HK-2 (cell line): ENCODE measurements at regions not wholly inside any gene's neighbourhood (a gene's known extent, or its start where the extent isn't known, plus 50 kb on each side); places are given as distances from the start of the nearest gene placed in this dataset.

Experiments
- DNase-seq: peaks from one replicate; pipeline ENCODE4 v3.0.0-alpha.2; 2018; ENCODE audit not compliant: unreplicated experiment

GRCh38 chr5:29077451-29077850 lies 2039.1 kb upstream of the CDH9 start:
- no peak for DNase-seq

- DNase-seq, result no peak
Observed at GRCh38 chr5:29069104-29069402, 2030.7 kb upstream of the CDH9 start.

GRCh38 chr5:29061381-29061780 lies 2023.0 kb upstream of the CDH9 start:
- no peak for DNase-seq

GRCh38 chr5:29054694-29055093 lies 2016.3 kb upstream of the CDH9 start:
- no peak for DNase-seq

- DNase-seq, result no peak
Observed at GRCh38 chr5:29054282-29054681, 2015.9 kb upstream of the CDH9 start.

GRCh38 chr5:29051509-29051908 lies 2013.1 kb upstream of the CDH9 start:
- DNase-seq, result no peak

GRCh38 chr5:29042152-29042551 lies 2003.8 kb upstream of the CDH9 start:
- no peak for DNase-seq

GRCh38 chr5:29040404-29040803 lies 2002.0 kb upstream of the CDH9 start:
- no peak for DNase-seq

GRCh38 chr5:29039994-29040393 lies 2001.6 kb upstream of the CDH9 start:
- DNase-seq, result no peak

- DNase-seq, result no peak
Observed at GRCh38 chr5:29037716-29038115, 1999.3 kb upstream of the CDH9 start.

- no peak for DNase-seq
Observed at GRCh38 chr5:29024052-29024451, 1985.7 kb upstream of the CDH9 start.

- no peak for DNase-seq
Observed at GRCh38 chr5:29023541-29023940, 1985.2 kb upstream of the CDH9 start.

GRCh38 chr5:29017501-29017900 lies 1979.1 kb upstream of the CDH9 start:
- DNase-seq, result peak; percentile 1

- no peak for DNase-seq
Observed at GRCh38 chr5:29016067-29016466, 1977.7 kb upstream of the CDH9 start.

GRCh38 chr5:29015523-29015922 lies 1977.1 kb upstream of the CDH9 start:
- DNase-seq, result no peak

- DNase-seq, result peak; percentile 2
Observed at GRCh38 chr5:29005386-29005785, 1967.0 kb upstream of the CDH9 start.

GRCh38 chr5:29002481-29002880 lies 1964.1 kb upstream of the CDH9 start:
- no peak for DNase-seq

GRCh38 chr5:29001666-29002065 lies 1963.3 kb upstream of the CDH9 start:
- DNase-seq, result no peak

GRCh38 chr5:28984639-28985038 lies 1946.3 kb upstream of the CDH9 start:
- DNase-seq, result no peak

- no peak for DNase-seq
Observed at GRCh38 chr5:28975508-28975907, 1937.1 kb upstream of the CDH9 start.

GRCh38 chr5:28967848-28968247 lies 1929.5 kb upstream of the CDH9 start:
- no peak for DNase-seq

GRCh38 chr5:28961816-28962215 lies 1923.4 kb upstream of the CDH9 start:
- DNase-seq, result no peak

- no peak for DNase-seq
Observed at GRCh38 chr5:28958581-28958980, 1920.2 kb upstream of the CDH9 start.

- no peak for DNase-seq
Observed at GRCh38 chr5:28957450-28957849, 1919.1 kb upstream of the CDH9 start.

- DNase-seq, result no peak
Observed at GRCh38 chr5:28954074-28954473, 1915.7 kb upstream of the CDH9 start.
